Small intestine (tissue), 7 donors: ENCODE measurements at regions not wholly inside any gene's neighbourhood (a gene's known extent, or its start where the extent isn't known, plus 50 kb on each side); places are given as distances from the start of the nearest gene placed in this dataset.

Experiments used
- DNase-seq, 2 donors: peaks; one replicate each; pipeline versions ENCODE4 v3.0.0 to v3.0.0-alpha.2; 2013
- FAIRE-seq: peaks from 2 replicates; lab custom pipeline; 2012; peaks lifted over from hg19 to GRCh38; lab: Jason Lieb, UNC
- H3K27ac ChIP-seq, 3 donors: one replicate each; pipeline ENCODE4 v1.5.1; 2013; ENCODE audit warnings: low read length in 2 of 3, mild to moderate bottlenecking in 2 of 3, control low read depth in 1 of 3, inconsistent platforms in 1 of 3, low read depth in 1 of 3, moderate library complexity in 1 of 3
- H3K27me3 ChIP-seq, 3 donors: one replicate each; pipeline ENCODE4 v1.6.1; 2013; ENCODE audit warnings: low read length in 3 of 3, inconsistent platforms in 1 of 3; ENCODE audit not compliant: control insufficient read depth in 3 of 3, insufficient read depth in 3 of 3
- H3K36me3 ChIP-seq, 3 donors: one replicate each; pipeline ENCODE4 v1.6.1; 2013; ENCODE audit warnings: low read length in 3 of 3, inconsistent platforms in 1 of 3, low read depth in 1 of 3, mild to moderate bottlenecking in 1 of 3, moderate library complexity in 1 of 3; ENCODE audit not compliant: control insufficient read depth in 3 of 3, insufficient read depth in 2 of 3
- H3K4me1 ChIP-seq, 3 donors: one replicate each; pipeline ENCODE4 v1.6.1; 2013; ENCODE audit warnings: low read length in 2 of 3, inconsistent platforms in 1 of 3, low read depth in 1 of 3, mild to moderate bottlenecking in 1 of 3, moderate library complexity in 1 of 3; ENCODE audit not compliant: control insufficient read depth in 3 of 3, insufficient read depth in 2 of 3
- H3K4me3 ChIP-seq, 3 donors: one replicate each; pipeline ENCODE4 v1.5.1; 2013; ENCODE audit warnings: low read length in 3 of 3, control low read depth in 1 of 3, inconsistent platforms in 1 of 3, low read depth in 1 of 3, mild to moderate bottlenecking in 1 of 3, moderate library complexity in 1 of 3
- H3K9me3 ChIP-seq, 2 donors: one replicate each; pipeline ENCODE4 v1.6.1; 2013; ENCODE audit warnings: low read depth in 1 of 2, low read length in 1 of 2; ENCODE audit not compliant: control insufficient read depth in 2 of 2, insufficient read depth in 1 of 2
- WGBS, 3 donors: extraction: QIAGEN DNeasy Blood & Tissue Kit; methylation state at CpG; one replicate each; pipeline ENCODE4 v1.1.7; 2013; 5-methylcytosine and 5-hydroxymethylcytosine counted together
- donor health status: healthy with polysubstance abuse.
- donor health status: control.
- donor health status: control.
- donor health status: Bipolar disorder and iron deficiency.
- donor health status: healthy.

DNA sequence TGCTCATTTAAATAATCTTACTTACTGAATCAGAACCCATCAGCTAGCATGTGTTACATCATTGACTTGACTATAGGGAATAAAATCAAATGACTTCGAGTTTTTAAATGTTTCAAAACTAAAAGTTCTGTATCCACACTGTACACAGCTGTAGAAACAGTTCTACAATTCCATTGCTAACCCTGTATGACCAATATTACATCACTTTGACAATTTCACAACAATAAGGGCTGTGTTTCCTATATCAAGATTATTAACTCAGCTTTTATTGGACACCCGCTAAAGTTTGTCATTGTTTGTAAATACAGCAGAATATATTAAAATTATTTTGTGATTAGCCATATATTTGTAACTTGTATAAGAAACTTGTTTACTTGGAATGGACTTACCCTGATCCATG is 540.8 kb downstream of the PRELID2 start:
- H3K27me3 ChIP-seq = no peaks in the 10 kb centered on the region
- FAIRE-seq = no peak

DNA sequence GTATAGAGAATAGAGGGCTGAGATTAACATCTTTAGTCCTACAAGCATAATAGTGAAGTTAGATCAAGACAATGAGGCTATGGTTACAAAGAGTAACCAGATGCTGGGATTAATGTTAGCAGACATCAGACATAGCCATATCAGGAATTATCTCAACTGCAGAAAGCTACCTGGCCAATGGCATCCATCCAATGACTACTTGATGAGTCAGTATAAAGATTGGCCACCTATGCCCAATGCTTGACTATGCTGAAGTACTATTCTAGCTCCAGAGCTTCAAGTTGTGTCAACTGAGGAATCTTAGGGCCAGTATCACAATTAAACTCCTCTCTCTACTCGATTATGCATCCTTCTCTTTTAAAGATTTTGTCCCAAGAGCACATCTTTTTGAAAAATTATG is 541.4 kb downstream of the PRELID2 start:
- Histone ChIP-seq H3K9me3 (peaks cover 0 to 3% of the 10 kb centered on the region in 2 donors), H3K27ac (no peak overlapping the region), H3K27me3 (no peaks in the 10 kb centered on the region), H3K4me3 (no peak overlapping the region), H3K4me1 (no peaks in the 10 kb centered on the region), H3K36me3 (no peaks in the 10 kb centered on the region)
- WGBS, 3 donors = 61 to 75% (median 68%) methylated on average over 1 of the region's 1 CpG
- FAIRE-seq (no peak), DNase-seq (no peak)

More for the DNA sequence above, 540.8 kb downstream of the PRELID2 start:
- DNase-seq = no peak
- Histone ChIP-seq H3K36me3 (no peaks in the 10 kb centered on the region), H3K4me1 (no peaks in the 10 kb centered on the region), H3K9me3 (peaks cover 0 to 3% of the 10 kb centered on the region in 2 donors), H3K27ac (no peak overlapping the region), H3K4me3 (no peak overlapping the region)
- WGBS, 3 donors = 71 to 84% (median 81%) methylated on average over 2 of the region's 2 CpGs

DNA sequence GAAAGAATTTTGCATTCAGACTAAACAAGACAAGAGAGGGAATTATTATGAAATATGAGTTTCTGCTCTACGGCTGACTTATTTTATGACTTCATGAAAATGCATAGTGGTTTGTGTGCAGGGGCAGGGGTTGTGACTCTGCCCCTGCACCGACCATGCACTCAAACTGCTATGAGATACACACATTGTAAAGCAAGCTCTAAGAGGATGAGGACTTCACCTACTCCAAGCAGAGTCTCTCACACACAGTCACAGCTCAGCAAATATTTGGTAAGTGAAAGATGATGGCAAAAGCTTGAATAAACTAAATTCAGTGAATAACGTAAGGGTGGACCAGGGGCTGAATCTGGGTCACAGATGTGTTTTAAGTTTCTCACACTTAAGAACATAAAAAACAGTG is 542.9 kb downstream of the PRELID2 start:
- Histone ChIP-seq H3K36me3 (no peaks in the 10 kb centered on the region), H3K9me3 (no peaks in the 10 kb centered on the region), H3K27me3 (no peaks in the 10 kb centered on the region), H3K4me1 (no peaks in the 10 kb centered on the region), H3K4me3 (no peak overlapping the region), H3K27ac (no peak overlapping the region)
- FAIRE-seq = no peak
- DNase-seq = no peak
- WGBS, 3 donors = 55 to 68% (median 63%) methylated on average over 3 of the region's 3 CpGs

DNA sequence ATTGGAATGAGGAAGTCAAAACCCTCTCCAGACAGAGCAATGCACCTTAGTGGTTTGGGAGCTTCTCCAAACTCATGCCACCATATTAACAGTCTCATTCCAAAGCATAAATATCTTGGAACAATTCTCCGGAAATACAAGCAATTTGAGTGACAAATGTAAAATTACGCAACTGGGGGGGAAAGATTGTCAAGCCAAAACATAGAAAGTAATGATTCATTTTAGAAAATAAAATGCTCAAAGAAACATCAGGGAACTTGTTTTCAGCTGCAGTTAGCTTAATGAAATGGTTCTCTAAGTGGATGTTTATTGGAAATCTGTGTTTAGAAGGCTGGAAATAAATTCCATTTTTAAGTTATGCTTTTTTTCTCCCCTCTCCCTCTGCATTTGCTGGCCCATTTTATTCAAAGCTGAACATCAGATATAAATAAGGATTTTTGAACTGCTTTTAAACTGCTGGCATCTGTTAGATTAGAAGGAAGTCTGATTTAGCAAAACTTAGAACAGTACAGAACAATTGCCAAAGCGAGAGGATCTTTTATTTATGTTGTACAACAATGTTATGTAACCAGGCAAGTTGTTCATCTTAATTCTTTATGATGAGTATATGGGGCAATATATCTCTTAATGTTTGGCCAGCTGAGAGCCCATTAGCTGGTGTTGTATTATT is 551.9 kb downstream of the PRELID2 start:
- Histone ChIP-seq H3K4me1 (no peaks in the 10 kb centered on the region), H3K9me3 (no peaks in the 10 kb centered on the region), H3K4me3 (no peak overlapping the region), H3K36me3 (no peaks in the 10 kb centered on the region), H3K27me3 (no peaks in the 10 kb centered on the region), H3K27ac (no peak overlapping the region)
- DNase-seq = no peak
- 55 to 73% (median 68%) methylated on average over 3 of the region's 3 CpGs for WGBS, 3 donors
- no peak for FAIRE-seq

DNA sequence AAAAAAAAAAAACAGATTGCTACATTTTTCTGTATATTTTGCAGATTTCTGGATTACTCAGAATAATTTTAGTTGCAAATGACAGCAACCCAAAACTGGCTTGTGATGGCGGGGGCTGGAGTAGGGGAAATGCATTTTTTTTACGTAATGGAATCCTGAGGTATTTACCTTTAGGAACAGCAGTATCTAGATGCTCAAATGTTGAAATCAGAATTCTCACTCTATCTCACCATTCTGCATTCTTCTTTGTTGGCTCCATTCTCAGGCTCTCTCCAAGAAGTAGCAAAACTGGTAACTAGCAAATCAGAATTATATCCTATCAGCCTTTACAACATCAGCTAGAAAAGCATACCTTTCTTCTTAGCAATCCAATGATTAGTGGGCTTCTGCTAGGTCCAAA is 554.3 kb downstream of the PRELID2 start:
- Histone ChIP-seq H3K4me1 (no peaks in the 10 kb centered on the region), H3K27me3 (no peaks in the 10 kb centered on the region), H3K27ac (no peak overlapping the region), H3K4me3 (no peak overlapping the region), H3K9me3 (no peaks in the 10 kb centered on the region), H3K36me3 (no peaks in the 10 kb centered on the region)
- no peak for DNase-seq
- FAIRE-seq = no peak
- WGBS, 3 donors = 92 to 93% (median 92%) methylated on average over 2 of the region's 2 CpGs

DNA sequence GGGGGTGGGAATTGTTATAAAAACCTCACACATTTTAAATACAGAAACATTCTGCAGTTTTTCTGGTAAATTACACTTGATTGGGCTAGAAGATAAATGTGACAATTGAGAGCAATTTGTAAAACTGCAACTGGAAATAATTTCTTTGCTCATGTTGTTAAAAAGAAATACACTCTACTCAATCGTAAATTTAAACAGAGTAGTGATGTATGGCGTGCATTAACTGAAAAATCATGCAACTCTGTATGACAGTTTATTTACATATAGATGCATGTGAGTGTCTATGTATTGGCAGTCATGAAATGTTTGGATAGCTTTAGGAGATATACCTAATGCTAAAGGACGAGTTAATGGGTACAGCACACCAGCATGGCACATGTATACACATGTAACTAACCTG is 554.9 kb downstream of the PRELID2 start:
- Histone ChIP-seq H3K4me1 (no peaks in the 10 kb centered on the region), H3K27ac (no peak overlapping the region), H3K27me3 (no peaks in the 10 kb centered on the region), H3K9me3 (no peaks in the 10 kb centered on the region), H3K4me3 (no peak overlapping the region), H3K36me3 (no peaks in the 10 kb centered on the region)
- FAIRE-seq (no peak), DNase-seq (no peak)
- WGBS, 3 donors = 73 to 83% (median 81%) methylated on average over 3 of the region's 3 CpGs

DNA sequence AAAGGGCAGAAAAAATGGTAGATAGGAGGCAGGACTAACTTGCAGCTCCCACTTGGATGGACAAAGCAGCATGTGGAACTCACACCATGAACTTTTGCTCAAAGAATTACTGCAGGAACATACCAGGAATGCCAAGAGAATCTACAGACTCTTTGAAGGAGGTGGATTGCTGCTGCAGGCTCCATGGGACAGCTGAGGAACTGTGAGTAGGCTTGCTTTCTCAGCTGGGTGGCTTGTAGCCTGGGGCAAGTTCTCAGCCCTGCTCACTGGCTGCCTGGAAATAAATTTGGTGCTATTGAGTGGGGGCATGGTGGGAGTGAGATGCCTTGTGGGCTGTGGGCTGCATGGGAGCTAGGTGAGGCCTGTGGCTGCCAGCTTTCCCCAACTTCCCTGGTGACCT is 574.5 kb downstream of the PRELID2 start:
- no peaks in the 10 kb centered on the region for H3K36me3 ChIP-seq
- no peak for DNase-seq
- no peak overlapping the region for H3K4me3 ChIP-seq
- H3K4me1 ChIP-seq = no peaks in the 10 kb centered on the region
- no peaks in the 10 kb centered on the region for H3K27me3 ChIP-seq
- no peak for FAIRE-seq
- peaks cover 0 to 15% of the 10 kb centered on the region in 2 donors for H3K9me3 ChIP-seq
- no peak overlapping the region for H3K27ac ChIP-seq

DNA sequence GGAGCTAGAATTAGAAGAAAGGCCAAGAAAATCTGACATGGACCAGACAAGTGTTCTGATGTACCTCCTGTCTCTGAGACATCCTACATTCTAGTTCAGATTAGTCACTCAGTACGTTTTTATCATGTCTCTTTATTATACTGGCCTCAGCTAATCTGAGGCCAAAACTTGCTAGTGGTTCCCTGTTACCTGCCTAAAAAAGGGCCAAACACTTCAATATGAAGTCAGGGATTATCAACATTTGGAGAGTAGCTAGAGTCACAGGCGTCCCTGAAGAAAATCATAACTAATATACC is 587.4 kb downstream of the PRELID2 start:
- Histone ChIP-seq H3K9me3 (no peaks in the 10 kb centered on the region), H3K27ac (no peak overlapping the region), H3K4me3 (no peak overlapping the region), H3K27me3 (no peaks in the 10 kb centered on the region), H3K4me1 (no peaks in the 10 kb centered on the region), H3K36me3 (no peaks in the 10 kb centered on the region)
- no peak for FAIRE-seq
- 77 to 90% (median 88%) methylated on average over 2 of the region's 2 CpGs for WGBS, 3 donors
- DNase-seq = no peak
